Activated naive CD8-positive, alpha-beta T cell (primary cell): ENCODE measurements at regions not wholly inside any gene's neighbourhood (a gene's known extent, or its start where the extent isn't known, plus 50 kb on each side); places are given as distances from the start of the nearest gene placed in this dataset.
"Not testable (repeated sequence)": the region's sequence is repeated elsewhere in the genome, so short reads cannot be mapped to it uniquely, and the experiment has no call there.

Experiments
- H3K27ac Mint-ChIP-seq: one replicate; pipeline ENCODE4 v1.8.0; 2021; ENCODE audit warnings: mixed read lengths
- H3K27me3 Mint-ChIP-seq: one replicate; pipeline ENCODE4 v1.8.0; 2021; ENCODE audit warnings: mixed read lengths
- H3K36me3 Mint-ChIP-seq: one replicate; pipeline ENCODE4 v1.8.0; 2021; ENCODE audit warnings: mixed read lengths
- H3K4me1 Mint-ChIP-seq: one replicate; pipeline ENCODE4 v1.8.0; 2021; ENCODE audit warnings: low read depth, mixed read lengths
- H3K4me3 Mint-ChIP-seq: one replicate; pipeline ENCODE4 v1.8.0; 2021; ENCODE audit warnings: mild to moderate bottlenecking, mixed read lengths
- H3K9me3 Mint-ChIP-seq: one replicate; pipeline ENCODE4 v1.8.0; 2021; ENCODE audit warnings: low read depth, mixed read lengths

DNA sequence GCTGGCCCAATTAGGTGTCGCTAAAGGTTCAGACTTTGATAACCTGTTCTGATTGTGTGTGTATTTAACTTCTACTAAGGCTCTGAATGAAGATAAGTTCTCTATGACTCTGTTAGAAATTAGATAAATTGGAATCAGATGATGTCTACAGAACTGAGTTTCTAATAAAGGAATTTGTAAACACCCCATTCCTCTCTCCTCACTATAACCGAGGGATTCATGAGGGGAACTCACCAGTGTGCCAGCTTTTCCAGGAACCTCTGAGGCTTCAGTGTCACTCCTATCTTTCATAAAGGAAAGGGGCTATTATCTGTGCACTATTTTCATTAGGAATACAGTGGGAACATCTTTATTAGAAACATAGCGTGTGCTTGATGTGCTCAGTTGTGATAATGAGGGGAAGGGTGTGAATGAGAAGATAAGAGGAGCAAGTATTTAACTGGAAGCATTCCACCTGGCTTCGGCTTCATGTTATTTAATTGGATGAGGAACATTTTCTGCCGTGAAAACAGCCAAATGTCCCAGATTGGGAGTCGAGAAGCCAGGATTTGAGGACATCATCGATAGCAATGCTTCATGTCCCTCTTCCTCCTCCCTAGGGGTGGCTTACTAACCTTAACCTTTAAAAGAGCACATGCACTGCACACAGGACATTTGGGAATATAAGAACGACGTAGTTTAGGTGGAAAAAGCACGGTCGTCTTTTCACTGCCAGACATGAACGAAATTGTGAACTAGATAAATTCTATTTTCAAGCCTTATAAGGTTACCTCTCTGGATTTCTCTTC is 84.8 kb upstream of the TCF4 start:
- Mint-ChIP-seq H3K4me3 (no peak overlapping the region), H3K36me3 (peaks cover under 1% of the 10 kb centered on the region), H3K4me1 (no peaks in the 10 kb centered on the region), H3K27me3 (peaks cover 3% of the 10 kb centered on the region), H3K9me3 (peaks cover 9% of the 10 kb centered on the region), H3K27ac (no peak overlapping the region)

DNA sequence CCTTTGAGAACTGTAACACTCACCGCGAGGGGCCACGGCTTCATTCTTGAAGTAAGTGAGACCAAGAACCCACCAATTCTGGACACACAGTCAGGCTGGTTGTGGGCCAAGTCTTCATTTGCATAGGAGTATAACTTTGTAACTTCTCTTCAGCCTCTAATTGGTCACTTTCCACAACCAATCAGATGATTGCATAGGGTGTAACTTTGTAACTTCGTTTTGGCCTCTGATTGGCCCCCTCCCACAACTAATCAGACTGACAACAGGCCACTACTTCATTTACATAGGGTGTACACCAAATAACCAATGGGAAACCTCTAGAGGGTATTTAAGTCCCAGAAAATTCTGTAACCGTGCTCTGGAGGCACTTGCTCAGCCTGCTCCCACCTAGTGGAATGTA is 77.5 kb upstream of the TCF4 start:
- Mint-ChIP-seq H3K4me1 (no peaks in the 10 kb centered on the region), H3K36me3 (no peaks in the 10 kb centered on the region), H3K27ac (no peak overlapping the region), H3K9me3 (no peaks in the 10 kb centered on the region), H3K4me3 (no peak overlapping the region), H3K27me3 (no peaks in the 10 kb centered on the region)

GRCh38 chr18:55664758-55665400 is 76.9 kb upstream of the TCF4 start:
- not testable (repeated sequence) for H3K36me3 Mint-ChIP-seq, H3K4me3 Mint-ChIP-seq

DNA sequence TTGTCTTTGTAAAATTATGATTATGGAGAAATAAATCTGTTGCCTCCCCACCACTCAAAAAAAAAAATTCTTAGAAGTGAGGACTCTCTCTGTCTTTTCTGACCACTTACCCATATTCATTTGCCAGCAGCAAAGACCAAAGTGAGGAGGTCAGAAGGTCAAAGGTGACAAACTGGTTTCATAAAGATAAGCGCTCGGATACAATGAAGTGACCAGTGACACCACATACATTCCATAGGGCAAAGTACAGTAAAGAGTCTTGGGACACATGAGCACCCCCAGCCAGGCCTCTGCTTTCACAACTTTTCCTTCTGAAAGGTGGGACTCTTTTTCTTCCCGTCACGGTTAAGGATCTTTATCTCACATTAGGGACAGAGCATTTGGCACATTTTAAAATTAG is 75.9 kb upstream of the TCF4 start:
- no peaks in the 10 kb centered on the region for H3K4me1 Mint-ChIP-seq
- H3K4me3 Mint-ChIP-seq: no peak overlapping the region
- H3K27me3 Mint-ChIP-seq: no peaks in the 10 kb centered on the region
- no peaks in the 10 kb centered on the region for H3K36me3 Mint-ChIP-seq
- H3K27ac Mint-ChIP-seq: no peak overlapping the region
- H3K9me3 Mint-ChIP-seq: no peaks in the 10 kb centered on the region

More at GRCh38 chr18:55664758-55665400, 76.9 kb upstream of the TCF4 start:
- not testable (repeated sequence) for H3K27ac Mint-ChIP-seq, H3K9me3 Mint-ChIP-seq, H3K27me3 Mint-ChIP-seq, H3K4me1 Mint-ChIP-seq

DNA sequence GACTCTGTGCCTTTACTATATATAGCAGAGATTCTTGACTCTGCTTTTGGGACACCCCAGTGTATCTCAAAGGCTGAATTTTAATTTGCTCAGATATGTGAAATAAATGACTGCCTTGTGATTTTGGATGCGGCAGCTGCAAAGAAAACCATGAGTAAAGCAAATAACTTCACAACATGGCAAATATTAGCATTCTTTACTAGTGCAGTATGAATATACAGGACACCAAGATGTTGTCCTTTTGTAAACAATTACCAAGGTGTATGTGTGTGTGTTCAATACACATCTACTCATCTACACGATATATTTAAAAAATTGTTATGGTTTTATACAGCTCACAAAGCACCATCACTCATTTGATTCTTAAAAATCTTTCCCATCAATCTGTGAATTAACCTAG is 70.6 kb upstream of the TCF4 start:
- Mint-ChIP-seq H3K27ac (no peak overlapping the region), H3K27me3 (no peaks in the 10 kb centered on the region), H3K36me3 (no peaks in the 10 kb centered on the region), H3K4me1 (no peaks in the 10 kb centered on the region), H3K4me3 (no peak overlapping the region), H3K9me3 (no peaks in the 10 kb centered on the region)

DNA sequence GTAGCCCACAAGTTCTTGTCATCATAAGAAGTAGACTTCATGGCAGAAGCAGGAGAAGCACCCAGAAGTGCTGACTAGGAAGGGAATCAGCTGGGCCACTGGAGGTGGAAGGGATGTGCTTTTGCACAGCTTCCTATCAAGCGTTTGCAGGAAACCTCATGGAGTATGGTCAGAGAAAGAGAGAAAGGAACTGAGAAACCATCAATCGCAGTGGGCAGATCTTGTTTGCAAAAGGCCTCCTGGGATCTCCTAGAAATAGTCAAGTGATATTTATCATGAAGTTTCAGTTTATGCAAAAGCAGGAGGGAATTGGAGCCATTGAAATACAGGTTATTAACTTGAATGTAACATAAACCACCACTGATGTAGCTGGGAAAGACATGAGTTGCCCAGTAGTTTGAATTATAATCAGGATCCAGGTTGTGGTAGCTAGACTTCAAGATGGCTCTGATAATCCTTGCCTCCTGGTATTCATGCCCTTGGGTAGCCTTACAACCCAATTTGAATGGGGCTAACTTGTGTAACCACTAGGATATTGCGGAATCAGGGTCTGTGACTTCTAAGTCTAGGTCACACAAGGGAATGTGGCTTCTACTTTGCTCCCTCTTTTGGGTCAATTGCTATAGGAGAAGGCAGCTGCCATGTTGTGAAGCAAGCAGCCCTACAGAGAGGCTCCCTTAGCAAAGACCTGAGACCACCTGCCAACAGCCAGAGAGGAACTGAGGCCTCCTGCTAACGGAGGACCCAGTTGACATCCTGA is 69.8 kb upstream of the TCF4 start:
- Mint-ChIP-seq H3K36me3 (no peaks in the 10 kb centered on the region), H3K27me3 (no peaks in the 10 kb centered on the region), H3K9me3 (no peaks in the 10 kb centered on the region), H3K4me1 (no peaks in the 10 kb centered on the region), H3K4me3 (no peak overlapping the region), H3K27ac (no peak overlapping the region)

DNA sequence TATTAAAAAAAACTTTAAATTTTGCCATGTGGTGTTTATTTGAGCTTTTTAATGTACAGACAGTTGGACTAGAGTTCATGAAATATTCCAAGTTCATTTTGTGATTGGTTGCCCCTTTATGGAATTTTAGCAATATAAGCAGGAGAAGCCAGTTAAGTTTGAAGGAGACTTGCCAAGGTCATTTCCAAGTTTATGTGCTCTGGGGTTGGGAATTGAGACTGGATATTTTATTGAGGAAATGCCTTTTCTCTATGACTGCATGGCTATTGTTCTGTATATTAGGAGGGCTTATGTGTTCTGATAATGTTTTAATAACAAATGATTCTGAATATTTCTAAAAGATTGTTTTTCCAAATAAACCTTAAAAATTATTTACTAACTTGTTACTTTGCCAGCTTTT is 67.0 kb upstream of the TCF4 start:
- no peaks in the 10 kb centered on the region for H3K4me1 Mint-ChIP-seq
- no peaks in the 10 kb centered on the region for H3K9me3 Mint-ChIP-seq
- H3K36me3 Mint-ChIP-seq: no peaks in the 10 kb centered on the region
- H3K27ac Mint-ChIP-seq: no peak overlapping the region
- H3K27me3 Mint-ChIP-seq: no peaks in the 10 kb centered on the region
- no peak overlapping the region for H3K4me3 Mint-ChIP-seq

- no peaks in the 10 kb centered on the region for H3K9me3 Mint-ChIP-seq
- no peaks in the 10 kb centered on the region for H3K4me1 Mint-ChIP-seq
- no peak overlapping the region for H3K27ac Mint-ChIP-seq
- no peaks in the 10 kb centered on the region for H3K36me3 Mint-ChIP-seq
- no peak overlapping the region for H3K4me3 Mint-ChIP-seq
- H3K27me3 Mint-ChIP-seq: no peaks in the 10 kb centered on the region
Observed at GRCh38 chr18:55651236-55651635, 63.2 kb upstream of the TCF4 start.

- H3K27ac Mint-ChIP-seq: no peak overlapping the region
Observed at GRCh38 chr18:55650363-55650870, 62.4 kb upstream of the TCF4 start.

GRCh38 chr18:55647331-55647730 is 59.3 kb upstream of the TCF4 start:
- Mint-ChIP-seq H3K9me3 (no peaks in the 10 kb centered on the region), H3K27me3 (no peaks in the 10 kb centered on the region), H3K36me3 (no peaks in the 10 kb centered on the region), H3K4me1 (no peaks in the 10 kb centered on the region), H3K27ac (no peak overlapping the region), H3K4me3 (no peak overlapping the region)

More at GRCh38 chr18:55650363-55650870, 62.4 kb upstream of the TCF4 start:
- no peaks in the 10 kb centered on the region for H3K9me3 Mint-ChIP-seq
- H3K27me3 Mint-ChIP-seq: no peaks in the 10 kb centered on the region
- H3K4me1 Mint-ChIP-seq: no peaks in the 10 kb centered on the region
- no peaks in the 10 kb centered on the region for H3K36me3 Mint-ChIP-seq
- H3K4me3 Mint-ChIP-seq: no peak overlapping the region

DNA sequence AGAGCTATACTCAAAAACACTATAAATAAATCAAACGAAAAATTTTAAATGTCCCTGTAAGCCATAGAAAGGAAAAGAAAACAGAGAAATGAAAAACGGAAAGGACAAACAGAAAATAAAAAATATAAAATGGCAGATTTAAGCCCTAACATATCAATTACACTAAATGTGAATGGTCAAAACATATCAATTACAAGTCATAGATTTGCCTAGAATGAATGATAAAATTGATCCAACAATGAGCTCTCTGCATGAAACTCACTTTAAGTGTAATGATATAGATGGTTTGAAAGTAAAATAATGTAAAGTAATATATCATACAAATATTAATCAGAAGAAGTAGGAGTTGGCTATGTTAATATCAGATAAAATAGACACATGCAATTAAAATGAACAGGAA is 54.2 kb upstream of the TCF4 start:
- Mint-ChIP-seq H3K27me3 (no peaks in the 10 kb centered on the region), H3K9me3 (peaks cover 12% of the 10 kb centered on the region), H3K27ac (no peak overlapping the region), H3K36me3 (no peaks in the 10 kb centered on the region), H3K4me1 (no peaks in the 10 kb centered on the region), H3K4me3 (no peak overlapping the region)

- no peaks in the 10 kb centered on the region for H3K27me3 Mint-ChIP-seq
- H3K4me1 Mint-ChIP-seq: no peaks in the 10 kb centered on the region
- peaks cover 12% of the 10 kb centered on the region for H3K9me3 Mint-ChIP-seq
- H3K4me3 Mint-ChIP-seq: no peak overlapping the region
- no peak overlapping the region for H3K27ac Mint-ChIP-seq
- no peaks in the 10 kb centered on the region for H3K36me3 Mint-ChIP-seq
Observed at GRCh38 chr18:55641486-55641885, 53.5 kb upstream of the TCF4 start.
